IMR-90 (cell line): ENCODE measurements at regions not wholly inside any gene's neighbourhood (a gene's known extent, or its start where the extent isn't known, plus 50 kb on each side); places are given as distances from the start of the nearest gene placed in this dataset.

Experiments used
- ATAC-seq: fragments of 200-7000 bp; cut with Tn5 transposase; 2 replicates; pipeline ENCODE4 v1.9.1; 2020; ENCODE audit warnings: low read depth, mild to moderate bottlenecking, moderate library complexity
- BruUV-seq: library from RNA; stranded (reverse); fragments of 400-500 nt; replicated peaks from 2 replicates; lab custom pipeline; 2021; lab: Mats Ljungman, UMichigan
- CTCF ChIA-PET: fragments of 300-600 bp; formaldehyde crosslinking; extraction: SDS; loops from one replicate; lab custom pipeline; 2021; ENCODE audit warnings: antibody characterized with exemption; lab: Yijun Ruan, JAX
- POLR2A ChIA-PET: fragments of 300-600 bp; sonication (Branson Sonifier 250); formaldehyde crosslinking; loops from one replicate; lab custom pipeline; 2022; ENCODE audit warnings: antibody characterized with exemption; ENCODE audit not compliant: unreplicated experiment; lab: Charles Lee
- DNase-seq: peaks from one replicate; pipeline ENCODE4 v3.0.0; 2013
- H2AFZ ChIP-seq: replicated peaks from 2 replicates; pipeline ENCODE3; 2013; ENCODE audit warnings: low read length, mild to moderate bottlenecking; ENCODE audit not compliant: poor library complexity
- H2AK5ac ChIP-seq: 2 replicates; pipeline ENCODE4 v1.6.1; 2013; ENCODE audit warnings: low read depth, low read length, inconsistent platforms
- H2AK9ac ChIP-seq: replicated peaks from 2 replicates; pipeline ENCODE3; 2013; ENCODE audit warnings: mild to moderate bottlenecking, low read depth, low read length, moderate library complexity; ENCODE audit not compliant: poor library complexity
- H2BK120ac ChIP-seq: 2 replicates; pipeline ENCODE4 v1.6.1; 2013; ENCODE audit warnings: low read depth, low read length, inconsistent platforms
- H2BK15ac ChIP-seq: 3 replicates; pipeline ENCODE4 v1.6.1; 2013; ENCODE audit warnings: low read depth, low read length, inconsistent platforms
- H2BK20ac ChIP-seq: 2 replicates; pipeline ENCODE4 v1.6.1; 2013; ENCODE audit warnings: low read depth, mild to moderate bottlenecking, inconsistent platforms, low read length, moderate library complexity
- H2BK5ac ChIP-seq: 2 replicates; pipeline ENCODE4 v1.6.1; 2013; ENCODE audit warnings: mild to moderate bottlenecking, low read depth, low read length, inconsistent platforms; ENCODE audit not compliant: poor library complexity, severe bottlenecking
- H3K14ac ChIP-seq: replicated peaks from 2 replicates; pipeline ENCODE4 v1.6.1; 2013; ENCODE audit warnings: low read depth, low read length, inconsistent platforms
- H3K18ac ChIP-seq: 2 replicates; pipeline ENCODE4 v1.6.1; 2013; ENCODE audit warnings: low read depth, low read length, control low read depth
- H3K23ac ChIP-seq: 2 replicates; pipeline ENCODE4 v1.6.1; 2013; ENCODE audit warnings: low read depth, low read length, inconsistent platforms
- H3K27ac ChIP-seq: 2 replicates; pipeline ENCODE4 v1.5.1; 2013; ENCODE audit warnings: mild to moderate bottlenecking, control low read depth, low read length; ENCODE audit not compliant: insufficient read depth
- H3K27me3 ChIP-seq: 2 replicates; pipeline ENCODE4 v1.6.1; 2013; ENCODE audit warnings: low read length; ENCODE audit not compliant: control insufficient read depth, insufficient read depth
- H3K36me3 ChIP-seq: 2 replicates; pipeline ENCODE4 v1.6.1; 2013; ENCODE audit warnings: low read length, mixed read lengths; ENCODE audit not compliant: control insufficient read depth, insufficient read depth
- H3K4ac ChIP-seq: 2 replicates; pipeline ENCODE4 v1.6.1; 2013; ENCODE audit warnings: low read depth, low read length, inconsistent platforms
- H3K4me1 ChIP-seq: 2 replicates; pipeline ENCODE4 v1.6.1; 2013; ENCODE audit warnings: low read length, mixed read lengths; ENCODE audit not compliant: control insufficient read depth, insufficient read depth
- H3K4me2 ChIP-seq: 2 replicates; pipeline ENCODE4 v1.6.1; 2013; ENCODE audit warnings: low read depth, mild to moderate bottlenecking, control low read depth, low read length, moderate library complexity
- H3K4me3 ChIP-seq: 2 replicates; pipeline ENCODE4 v1.5.1; 2013; ENCODE audit warnings: low read depth, mild to moderate bottlenecking, control low read depth, low read length, moderate library complexity; ENCODE audit not compliant: insufficient read depth
- H3K56ac ChIP-seq: 2 replicates; pipeline ENCODE4 v1.6.1; 2013; ENCODE audit warnings: low read length, inconsistent platforms; ENCODE audit not compliant: insufficient read depth; ENCODE audit errors: extremely low read depth
- H3K79me1 ChIP-seq, 2 experiments: 2 replicates each; pipeline ENCODE4 v1.6.1; 2013; ENCODE audit warnings: low read length in 2 of 2, inconsistent platforms in 1 of 2, low read depth in 1 of 2
- H3K9ac ChIP-seq: 2 replicates; pipeline ENCODE4 v1.6.1; 2013; ENCODE audit warnings: low read depth, low read length, control low read depth
- H3K9me1 ChIP-seq: 2 replicates; pipeline ENCODE4 v1.6.1; 2013; ENCODE audit warnings: low read length, inconsistent platforms; ENCODE audit not compliant: insufficient read depth
- H3K9me3 ChIP-seq: 2 replicates; pipeline ENCODE4 v1.6.1; 2013; ENCODE audit warnings: low read length; ENCODE audit not compliant: control insufficient read depth, insufficient read depth
- H4K20me1 ChIP-seq: 2 replicates; pipeline ENCODE4 v1.6.1; 2013; ENCODE audit warnings: low read length, inconsistent platforms; ENCODE audit not compliant: insufficient read depth
- H4K5ac ChIP-seq: 2 replicates; pipeline ENCODE4 v1.6.1; 2013; ENCODE audit warnings: mild to moderate bottlenecking, low read depth, low read length, control low read depth
- H4K8ac ChIP-seq, 2 experiments: 2 replicates each; pipeline ENCODE4 v1.6.1; 2013; ENCODE audit warnings: low read depth in 2 of 2, low read length in 2 of 2, control low read depth in 1 of 2, inconsistent platforms in 1 of 2
- H4K91ac ChIP-seq: 2 replicates; pipeline ENCODE4 v1.6.1; 2013; ENCODE audit warnings: low read depth, low read length, inconsistent platforms; ENCODE audit not compliant: insufficient read depth
- CHD1 ChIP-seq: IDR thresholded peaks from 2 replicates; pipeline ENCODE4 v1.6.1; 2012; ENCODE audit warnings: low read depth, low read length, improper control_type of control experiment
- FOS ChIP-seq: fragments of 150-350 bp; IDR thresholded peaks from 2 replicates; pipeline ENCODE4 v1.6.1; 2016; ENCODE audit warnings: low read depth, low read length
- MAFK ChIP-seq: IDR thresholded peaks from 2 replicates; pipeline ENCODE4 v1.6.1; 2012; ENCODE audit warnings: low read depth, low read length, improper control_type of control experiment
- MAZ ChIP-seq: IDR thresholded peaks from 2 replicates; pipeline ENCODE4 v1.6.1; 2012; ENCODE audit warnings: low read depth, mild to moderate bottlenecking, low read length, improper control_type of control experiment, moderate library complexity, borderline replicate concordance
- MXI1 ChIP-seq: IDR thresholded peaks from 2 replicates; pipeline ENCODE4 v1.6.1; 2012; ENCODE audit warnings: low read depth, mild to moderate bottlenecking, low read length, moderate library complexity, borderline replicate concordance
- POLR2A ChIP-seq: IDR thresholded peaks from 2 replicates; pipeline ENCODE4 v1.6.1; 2012; ENCODE audit warnings: mild to moderate bottlenecking, low read depth, low read length
- RAD21 ChIP-seq: IDR thresholded peaks from 2 replicates; pipeline ENCODE4 v1.6.1; 2012; ENCODE audit warnings: low read length, improper control_type of control experiment
- RCOR1 ChIP-seq: IDR thresholded peaks from 2 replicates; pipeline ENCODE4 v1.6.1; 2012; ENCODE audit warnings: mild to moderate bottlenecking, low read length, improper control_type of control experiment; ENCODE audit not compliant: insufficient replicate concordance
- WGBS, 2 experiments: methylation state at CpG; one replicate each; pipeline versions ENCODE4 v1.1.5 to v1.1.7; 2013; ENCODE audit warnings: missing lambda C conversion rate in 2 of 2; ENCODE audit not compliant: insufficient read length in 1 of 2; ENCODE audit errors: extremely low coverage in 2 of 2; 5-methylcytosine and 5-hydroxymethylcytosine counted together
- dilution Hi-C: fragments of 300-500 bp; cut with HindIII; formaldehyde crosslinking; loops from one replicate; pipeline ENCODE4 v1.14.3; 2018; ENCODE audit warnings: low sequenced_read_pairs; ENCODE audit not compliant: unreplicated experiment
- in situ Hi-C: fragments of 300-500 bp; cut with MboI; formaldehyde crosslinking; loops from 3 replicates; pipeline ENCODE4 v1.14.3; 2019; ENCODE audit warnings: low sequenced_read_pairs, inconsistent platforms, mixed read lengths
- intact Hi-C: fragments of 100-400 bp; cut with micrococcal nuclease; formaldehyde crosslinking; loops from 2 replicates; pipeline ENCODE4 v1.10.0; 2022
- TF ChIP-seq, protein P1 (sequence below): fragments of 150-350 bp; IDR thresholded peaks from 2 replicates; pipeline ENCODE4 v1.6.1; 2017; ENCODE audit warnings: mild to moderate bottlenecking, antibody characterized with exemption, low read length, low read depth
- TF ChIP-seq, protein P2 (sequence below): conservative IDR thresholded peaks from 2 replicates; pipeline ENCODE4 v1.5.1; 2012; ENCODE audit warnings: mild to moderate bottlenecking, low read depth, low read length, improper control_type of control experiment

DNA sequence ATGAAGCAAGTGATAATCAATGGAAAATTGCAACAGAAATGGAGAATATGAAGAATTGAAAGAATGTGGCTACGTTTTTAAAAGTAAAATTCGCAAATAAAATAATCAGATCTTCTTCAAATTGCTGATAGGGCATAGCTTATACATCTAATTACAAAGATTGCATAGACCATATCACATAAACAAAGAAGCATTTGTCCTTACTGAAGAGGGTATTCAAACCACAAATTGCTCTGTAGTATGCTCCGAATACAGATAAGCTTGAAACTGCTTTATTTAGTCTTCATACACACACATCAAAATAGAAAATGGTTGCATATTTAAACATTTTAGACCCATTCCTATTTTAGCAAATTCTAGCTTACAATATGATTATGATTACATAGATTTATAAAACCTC lies 206.7 kb upstream of the SLIT2 start:
- Histone ChIP-seq H3K14ac (no peak overlapping the region), H4K8ac (no peak overlapping the region), H2BK20ac (no peak overlapping the region), H3K4me1 (no peaks in the 10 kb centered on the region), H3K23ac (no peak overlapping the region), H2BK15ac (no peak overlapping the region), H2AK5ac (no peak overlapping the region), H4K20me1 (no peaks in the 10 kb centered on the region), H3K18ac (no peak overlapping the region), H2AK9ac (no peak overlapping the region), H3K4me3 (no peak overlapping the region), H3K4me2 (no peak overlapping the region), H3K56ac (no peak overlapping the region), H3K9me1 (no peaks in the 10 kb centered on the region), H3K79me1 (no peaks in the 10 kb centered on the region), H3K27ac (no peak overlapping the region), H3K9me3 (no peaks in the 10 kb centered on the region), H2BK120ac (no peak overlapping the region), H3K9ac (no peak overlapping the region), H2AFZ (no peak overlapping the region), H4K91ac (no peak overlapping the region), H3K27me3 (no peaks in the 10 kb centered on the region), H4K5ac (no peak overlapping the region), H2BK5ac (no peak overlapping the region), H3K36me3 (no peaks in the 10 kb centered on the region), H3K4ac (no peak overlapping the region)
- dilution Hi-C loops (no loop called here), intact Hi-C loops (no loop called here), in situ Hi-C loops (no loop called here)
- WGBS, 2 experiments = no CpG with 5 or more reads among the region's 3 CpGs
- ChIA-PET CTCF (interaction anchor here (0.6 kb wide), 1 partner anchor 372 kb away, joined by 4 read pairs; no protein-coding TSS in a partner anchor), POLR2A (no interaction called here)
- TF ChIP-seq FOS (no peak), MAZ (no peak), CHD1 (no peak), POLR2A (no peak), RCOR1 (no peak), MAFK (no peak), MXI1 (no peak), RAD21 (no peak)
- TF ChIP-seq, protein P1, sequence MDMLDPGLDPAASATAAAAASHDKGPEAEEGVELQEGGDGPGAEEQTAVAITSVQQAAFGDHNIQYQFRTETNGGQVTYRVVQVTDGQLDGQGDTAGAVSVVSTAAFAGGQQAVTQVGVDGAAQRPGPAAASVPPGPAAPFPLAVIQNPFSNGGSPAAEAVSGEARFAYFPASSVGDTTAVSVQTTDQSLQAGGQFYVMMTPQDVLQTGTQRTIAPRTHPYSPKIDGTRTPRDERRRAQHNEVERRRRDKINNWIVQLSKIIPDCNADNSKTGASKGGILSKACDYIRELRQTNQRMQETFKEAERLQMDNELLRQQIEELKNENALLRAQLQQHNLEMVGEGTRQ = no peak
- TF ChIP-seq, protein P2, sequence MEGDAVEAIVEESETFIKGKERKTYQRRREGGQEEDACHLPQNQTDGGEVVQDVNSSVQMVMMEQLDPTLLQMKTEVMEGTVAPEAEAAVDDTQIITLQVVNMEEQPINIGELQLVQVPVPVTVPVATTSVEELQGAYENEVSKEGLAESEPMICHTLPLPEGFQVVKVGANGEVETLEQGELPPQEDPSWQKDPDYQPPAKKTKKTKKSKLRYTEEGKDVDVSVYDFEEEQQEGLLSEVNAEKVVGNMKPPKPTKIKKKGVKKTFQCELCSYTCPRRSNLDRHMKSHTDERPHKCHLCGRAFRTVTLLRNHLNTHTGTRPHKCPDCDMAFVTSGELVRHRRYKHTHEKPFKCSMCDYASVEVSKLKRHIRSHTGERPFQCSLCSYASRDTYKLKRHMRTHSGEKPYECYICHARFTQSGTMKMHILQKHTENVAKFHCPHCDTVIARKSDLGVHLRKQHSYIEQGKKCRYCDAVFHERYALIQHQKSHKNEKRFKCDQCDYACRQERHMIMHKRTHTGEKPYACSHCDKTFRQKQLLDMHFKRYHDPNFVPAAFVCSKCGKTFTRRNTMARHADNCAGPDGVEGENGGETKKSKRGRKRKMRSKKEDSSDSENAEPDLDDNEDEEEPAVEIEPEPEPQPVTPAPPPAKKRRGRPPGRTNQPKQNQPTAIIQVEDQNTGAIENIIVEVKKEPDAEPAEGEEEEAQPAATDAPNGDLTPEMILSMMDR = no peak
- ATAC-seq (no peak), DNase-seq (no peak)
- BruUV-seq = no TSS peak
